Lower leg skin (tissue), 4 donors: ENCODE measurements at regions not wholly inside any gene's neighbourhood (a gene's known extent, or its start where the extent isn't known, plus 50 kb on each side); places are given as distances from the start of the nearest gene placed in this dataset.

ENCODE experiments used
- DNase-seq, 2 donors: peaks; one replicate each; pipeline ENCODE4 v3.0.0-alpha.2; 2019; ENCODE audit warnings: low spot score in 2 of 2
- H3K4me3 ChIP-seq: fragments of 200-600 bp; sonication (generic); 2 replicates; pipeline ENCODE4 v1.5.1; 2017; ENCODE audit warnings: mild to moderate bottlenecking, low read depth; ENCODE audit not compliant: poor library complexity, severe bottlenecking
- CTCF ChIP-seq, 3 donors: fragments of 450-650 bp; IDR thresholded peaks; one replicate each; pipeline ENCODE4 v1.5.1; 2016; ENCODE audit warnings: antibody characterized with exemption in 3 of 3, mild to moderate bottlenecking in 3 of 3, moderate library complexity in 2 of 3
- POLR2A ChIP-seq, 2 donors: fragments of 450-650 bp; IDR thresholded peaks; one replicate each; pipeline ENCODE4 v1.6.1; 2016 to 2017; ENCODE audit warnings: antibody characterized with exemption in 2 of 2, mild to moderate bottlenecking in 1 of 2, moderate library complexity in 1 of 2
- WGBS, 2 donors: methylation state at CpG; one replicate each; pipeline ENCODE4 v1.1.5; 2018; 5-methylcytosine and 5-hydroxymethylcytosine counted together
- intact Hi-C: fragments of 100-400 bp; cut with DNase I; formaldehyde crosslinking; loops from one replicate; pipeline ENCODE4 v1.15.0; 2023; ENCODE audit warnings: low total_unique reads

- H3K4me3 ChIP-seq: no peak overlapping the region
- no peak for DNase-seq
- intact Hi-C loops: no loop called here
- TF ChIP-seq CTCF (IDR thresholded peaks at IDR 0.05): no peak
- TF ChIP-seq POLR2A (IDR thresholded peaks at IDR 0.05): no peak
- WGBS, 2 donors: 90 to 93% methylated on average over 4 of the region's 4 CpGs
These were observed 1539.9 kb downstream of the SI start for GRCh38 chr3:163538387-163538786.

GRCh38 chr3:163533381-163533780 is 1544.9 kb downstream of the SI start:
- intact Hi-C loops: no loop called here
- no peak overlapping the region for H3K4me3 ChIP-seq
- DNase-seq: no peak
- no peak for TF ChIP-seq CTCF (IDR thresholded peaks at IDR 0.05)
- no peak for TF ChIP-seq POLR2A (IDR thresholded peaks at IDR 0.05)
- WGBS, 2 donors: 69 to 71% methylated on average over 1 of the region's 1 CpG

- no peak for TF ChIP-seq CTCF (IDR thresholded peaks at IDR 0.05)
- no peak for TF ChIP-seq POLR2A (IDR thresholded peaks at IDR 0.05)
- intact Hi-C loops: no loop called here
- DNase-seq: no peak
- no peak overlapping the region for H3K4me3 ChIP-seq
- 68 to 72% methylated on average over 1 of the region's 1 CpG for WGBS, 2 donors
These were observed 1554.9 kb downstream of the SI start for GRCh38 chr3:163523375-163523774.

GRCh38 chr3:163521261-163521660 is 1557.0 kb downstream of the SI start:
- no peak overlapping the region for H3K4me3 ChIP-seq
- no peak for TF ChIP-seq POLR2A (IDR thresholded peaks at IDR 0.05)
- no peak for TF ChIP-seq CTCF (IDR thresholded peaks at IDR 0.05)
- intact Hi-C loops: no loop called here
- no peak for DNase-seq
- WGBS, 2 donors: 75 to 81% methylated on average over 1 of the region's 1 CpG

GRCh38 chr3:163518065-163518464 is 1560.2 kb downstream of the SI start:
- no peak overlapping the region for H3K4me3 ChIP-seq
- 89 to 90% methylated on average over 3 of the region's 3 CpGs for WGBS, 2 donors
- intact Hi-C loops: no loop called here
- TF ChIP-seq CTCF (IDR thresholded peaks at IDR 0.05): no peak
- TF ChIP-seq POLR2A (IDR thresholded peaks at IDR 0.05): no peak
- DNase-seq: no peak

- no peak for TF ChIP-seq POLR2A (IDR thresholded peaks at IDR 0.05)
- TF ChIP-seq CTCF (IDR thresholded peaks at IDR 0.05): no peak
- H3K4me3 ChIP-seq: no peak overlapping the region
- intact Hi-C loops: no loop called here
- DNase-seq: no peak
- 33 to 34% methylated on average over 2 of the region's 2 CpGs for WGBS, 2 donors
These were observed 1565.1 kb downstream of the SI start for GRCh38 chr3:163513149-163513657.
